ENCODE measurements at regions not wholly inside any gene's neighbourhood (a gene's known extent, or its start where the extent isn't known, plus 50 kb on each side); places are given as distances from the start of the nearest gene placed in this dataset.

DNA sequence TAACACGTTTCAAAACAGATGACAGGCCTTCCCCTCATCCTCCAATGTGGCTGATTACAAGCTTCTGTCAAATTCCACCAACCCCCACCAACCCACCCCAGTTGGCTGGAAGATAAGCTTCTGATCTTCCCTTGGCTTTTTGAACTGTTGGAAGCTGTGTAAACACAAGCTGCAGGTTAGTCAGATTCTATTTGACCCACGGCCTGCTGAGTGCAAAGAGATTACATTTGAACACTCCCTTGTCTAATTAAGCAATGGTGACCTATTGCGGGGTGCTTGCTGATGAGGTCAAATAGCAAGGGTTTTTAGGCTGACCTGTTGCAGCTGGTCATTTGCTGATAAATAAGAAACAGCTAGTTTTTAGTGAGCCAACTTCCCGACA lies 379.7 kb downstream of the BMP2 start:
- Histone ChIP-seq H3K79me2 (ENCODE audit: insufficient read depth) (no peaks in the 10 kb centered on the region), H3K4me3 (no peak overlapping the region), H3K27ac (no peak overlapping the region), H3K9me3 (ENCODE audit: low read depth) (no peaks in the 10 kb centered on the region), H3K4me2 (ENCODE audit: unreplicated experiment) (no peak overlapping the region), H3K36me3 (ENCODE audit: low read depth) (no peaks in the 10 kb centered on the region), H4K20me1 (ENCODE audit: insufficient read depth) (no peaks in the 10 kb centered on the region), H3K27me3 (replicated peaks; ENCODE audit: insufficient read depth) (no peaks in the 10 kb centered on the region), H3K9me2 (ENCODE audit: insufficient read depth) (no peaks in the 10 kb centered on the region), H3F3A (ENCODE audit: insufficient read depth) (peaks cover 11% of the 10 kb centered on the region; the same call in 1 of the 2 replicates), H3K4me1 (ENCODE audit: insufficient read depth) (no peaks in the 10 kb centered on the region), H2AFZ (no peak overlapping the region), H3K9ac (no peak overlapping the region)
- WGBS, 2 experiments (ENCODE audit: low coverage in 1 of 2, low lambda C conversion rate in 2 of 2, missing lambda C conversion rate in 2 of 2) = 49 to 51% methylated on average over 4 of the region's 4 CpGs
- in situ Hi-C loops (cut with MboI) = no loop called here
- TF ChIP-seq EZH2phosphoT487 (IDR thresholded peaks at IDR 0.05; ENCODE audit: insufficient read depth, low read depth) = no peak
- TF ChIP-seq EZH2 (IDR thresholded peaks at IDR 0.05; ENCODE audit: insufficient read depth, poor library complexity, severe bottlenecking) = no peak
- DNase-seq = no peak

DNA sequence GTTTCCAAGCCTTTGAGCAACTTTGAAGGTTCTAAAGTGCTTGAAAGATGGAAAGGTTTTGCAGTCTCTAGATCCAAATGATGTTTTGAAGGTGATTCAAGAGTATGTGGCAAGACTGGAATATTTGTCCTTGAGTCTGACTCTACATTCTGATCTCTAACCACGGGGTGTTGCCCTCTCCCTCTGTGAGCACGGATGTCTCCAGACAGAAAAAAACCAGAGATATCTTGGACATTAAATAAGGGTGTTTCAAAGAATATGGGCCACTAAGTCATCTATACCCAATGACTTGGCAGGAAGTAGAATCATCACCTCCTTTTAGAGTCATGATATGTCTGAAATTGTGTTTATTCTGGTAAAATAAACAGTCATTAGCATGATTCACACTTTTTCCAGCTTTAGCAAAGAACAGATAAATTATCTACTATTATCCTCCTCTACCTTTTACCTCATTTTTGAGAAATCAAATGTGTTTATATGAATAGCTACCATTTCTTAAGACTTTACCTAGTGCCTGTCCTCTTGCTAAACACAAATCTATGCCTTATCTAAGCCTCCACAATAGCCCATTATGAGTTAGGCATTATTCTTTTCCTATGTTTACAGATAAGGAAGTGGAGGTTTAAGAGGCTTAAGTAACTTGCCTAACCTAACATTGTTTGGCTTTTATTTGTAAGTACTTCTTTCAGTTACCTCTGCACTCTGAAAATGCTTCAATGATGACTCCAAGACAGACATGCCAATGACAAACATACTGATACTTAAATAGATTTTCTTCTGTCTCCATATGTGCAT lies 384.4 kb downstream of the BMP2 start:
- Histone ChIP-seq H3F3A (ENCODE audit: insufficient read depth) (peaks cover 13% of the 10 kb centered on the region; the same call in 1 of the 2 replicates), H3K9ac (no peak overlapping the region), H3K9me2 (ENCODE audit: insufficient read depth) (no peaks in the 10 kb centered on the region), H3K9me3 (ENCODE audit: low read depth) (no peaks in the 10 kb centered on the region), H3K79me2 (ENCODE audit: insufficient read depth) (no peaks in the 10 kb centered on the region), H3K4me3 (no peak overlapping the region), H3K4me1 (ENCODE audit: insufficient read depth) (no peaks in the 10 kb centered on the region), H2AFZ (no peak overlapping the region), H3K27ac (no peak overlapping the region), H3K27me3 (replicated peaks; ENCODE audit: insufficient read depth) (no peaks in the 10 kb centered on the region), H3K36me3 (ENCODE audit: low read depth) (no peaks in the 10 kb centered on the region), H4K20me1 (ENCODE audit: insufficient read depth) (no peaks in the 10 kb centered on the region), H3K4me2 (ENCODE audit: unreplicated experiment) (no peak overlapping the region)
- in situ Hi-C loops (cut with MboI) = no loop called here
- DNase-seq = peak; percentile 36
- TF ChIP-seq EZH2 (IDR thresholded peaks at IDR 0.05; ENCODE audit: insufficient read depth, poor library complexity, severe bottlenecking) (no peak), EZH2phosphoT487 (IDR thresholded peaks at IDR 0.05; ENCODE audit: insufficient read depth, low read depth) (no peak)
- WGBS, 2 experiments (ENCODE audit: low coverage in 1 of 2, low lambda C conversion rate in 2 of 2, missing lambda C conversion rate in 2 of 2) = 0 to 6% methylated on average over 2 of the region's 2 CpGs

DNA sequence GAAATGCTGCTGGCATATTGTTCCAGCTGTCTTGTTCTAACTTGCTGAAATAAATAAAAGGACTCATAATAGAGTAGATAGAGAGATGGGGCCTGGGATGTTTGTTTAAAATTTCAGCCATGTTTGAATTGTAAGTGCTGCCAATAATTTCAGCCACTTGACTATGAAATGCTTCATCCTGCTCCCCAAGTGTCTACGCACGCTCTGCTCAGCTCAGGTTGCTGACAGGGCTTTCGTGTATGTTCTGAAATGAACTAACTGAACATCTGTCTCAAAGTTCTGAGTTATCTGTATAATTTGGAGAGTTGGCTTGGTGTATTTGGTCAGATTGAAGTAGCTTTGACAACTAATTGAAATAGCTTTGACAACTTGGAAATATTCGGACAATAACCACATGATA lies 387.8 kb downstream of the BMP2 start:
- H3K9ac ChIP-seq = no peak overlapping the region
- TF ChIP-seq EZH2 (IDR thresholded peaks at IDR 0.05; ENCODE audit: insufficient read depth, poor library complexity, severe bottlenecking) (no peak), EZH2phosphoT487 (IDR thresholded peaks at IDR 0.05; ENCODE audit: insufficient read depth, low read depth) (no peak)
- DNase-seq = no peak
- no peak overlapping the region for H3K27ac ChIP-seq
- peaks cover 13% of the 10 kb centered on the region; the same call in 1 of the 2 replicates for H3F3A ChIP-seq (ENCODE audit: insufficient read depth)
- 59 to 73% methylated on average over 4 of the region's 4 CpGs for WGBS, 2 experiments (ENCODE audit: low coverage in 1 of 2, low lambda C conversion rate in 2 of 2, missing lambda C conversion rate in 2 of 2)
- in situ Hi-C loops (cut with MboI) = no loop called here
- H3K4me3 ChIP-seq = no peak overlapping the region
- no peaks in the 10 kb centered on the region for H3K27me3 ChIP-seq (replicated peaks; ENCODE audit: insufficient read depth)
- H3K4me1 ChIP-seq (ENCODE audit: insufficient read depth) = no peaks in the 10 kb centered on the region
- H3K4me2 ChIP-seq (ENCODE audit: unreplicated experiment) = no peak overlapping the region
- H2AFZ ChIP-seq = no peak overlapping the region
- no peaks in the 10 kb centered on the region for H3K9me3 ChIP-seq (ENCODE audit: low read depth)
- H3K79me2 ChIP-seq (ENCODE audit: insufficient read depth) = no peaks in the 10 kb centered on the region
- H4K20me1 ChIP-seq (ENCODE audit: insufficient read depth) = no peaks in the 10 kb centered on the region
- no peaks in the 10 kb centered on the region for H3K36me3 ChIP-seq (ENCODE audit: low read depth)
- no peaks in the 10 kb centered on the region for H3K9me2 ChIP-seq (ENCODE audit: insufficient read depth)

DNA sequence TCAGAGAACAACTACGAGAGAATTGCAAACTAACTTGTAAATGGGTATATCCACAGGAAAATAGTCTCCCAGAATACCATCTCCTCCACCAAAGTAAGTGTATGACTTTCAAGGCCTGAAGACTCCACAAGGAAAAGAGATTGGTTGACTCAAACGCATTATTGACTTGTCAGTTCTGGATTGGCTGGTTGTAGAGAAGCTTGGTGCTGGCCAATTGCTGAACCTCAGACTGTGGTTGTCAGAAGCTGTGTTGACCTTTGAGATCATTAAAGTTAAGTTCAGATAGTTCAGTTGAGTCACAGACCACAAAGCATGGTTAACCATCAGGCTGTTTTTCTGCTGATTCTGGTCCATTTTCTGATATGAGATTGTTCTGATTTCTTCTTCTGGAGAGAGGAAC lies 388.3 kb downstream of the BMP2 start:
- Histone ChIP-seq H4K20me1 (ENCODE audit: insufficient read depth) (no peaks in the 10 kb centered on the region), H3K9me3 (ENCODE audit: low read depth) (no peaks in the 10 kb centered on the region), H3K4me2 (ENCODE audit: unreplicated experiment) (no peak overlapping the region), H3K36me3 (ENCODE audit: low read depth) (no peaks in the 10 kb centered on the region), H3K4me3 (no peak overlapping the region), H2AFZ (no peak overlapping the region), H3K27me3 (replicated peaks; ENCODE audit: insufficient read depth) (no peaks in the 10 kb centered on the region), H3K9ac (no peak overlapping the region), H3K9me2 (ENCODE audit: insufficient read depth) (no peaks in the 10 kb centered on the region), H3K79me2 (ENCODE audit: insufficient read depth) (no peaks in the 10 kb centered on the region), H3F3A (ENCODE audit: insufficient read depth) (peaks cover 13% of the 10 kb centered on the region; the same call in 1 of the 2 replicates), H3K27ac (no peak overlapping the region), H3K4me1 (ENCODE audit: insufficient read depth) (no peaks in the 10 kb centered on the region)
- DNase-seq = no peak
- TF ChIP-seq EZH2 (IDR thresholded peaks at IDR 0.05; ENCODE audit: insufficient read depth, poor library complexity, severe bottlenecking) (no peak), EZH2phosphoT487 (IDR thresholded peaks at IDR 0.05; ENCODE audit: insufficient read depth, low read depth) (no peak)
- in situ Hi-C loops (cut with MboI) = no loop called here
- 72 to 73% methylated on average over 2 of the region's 2 CpGs for WGBS, 2 experiments (ENCODE audit: low coverage in 1 of 2, low lambda C conversion rate in 2 of 2, missing lambda C conversion rate in 2 of 2)

Measured in GM23248 (cell line).